Endothelial cell of umbilical vein (primary cell): ENCODE measurements at regions not wholly inside any gene's neighbourhood (a gene's known extent, or its start where the extent isn't known, plus 50 kb on each side); places are given as distances from the start of the nearest gene placed in this dataset.
A peak's percentile ranks its signal among the peaks of the same experiment; 100 is the strongest.

Experiments
- BruUV-seq: library from RNA; stranded (reverse); fragments of 400-500 nt; replicated peaks from 2 replicates; lab custom pipeline; 2021; lab: Mats Ljungman, UMichigan
- CTCF ChIA-PET: fragments of 300-600, 350-600 bp; sonication (Branson Sonifier 250); formaldehyde crosslinking; loops from one replicate; lab custom pipeline; 2021; ENCODE audit warnings: antibody characterized with exemption, inconsistent platforms; lab: Charles Lee
- POLR2A ChIA-PET: fragments of 300-600, 350-600 bp; sonication (Branson Sonifier 250); formaldehyde crosslinking; loops from one replicate; lab custom pipeline; 2021; ENCODE audit warnings: antibody characterized with exemption, inconsistent platforms; lab: Charles Lee
- DNase-seq: peaks from one replicate; pipeline ENCODE4 v3.0.0-alpha.2; 2011; ENCODE audit warnings: low read depth, low spot score
- FAIRE-seq: peaks from 2 replicates; lab custom pipeline; 2011; peaks lifted over from hg19 to GRCh38; lab: Jason Lieb, UNC
- H2AFZ ChIP-seq: 2 replicates; pipeline ENCODE4 v1.6.0; 2012; ENCODE audit warnings: low read depth, low read length, control low read depth, inconsistent platforms
- H3K27ac ChIP-seq: 2 replicates; pipeline ENCODE4 v1.5.1; 2011; ENCODE audit warnings: low read depth, mild to moderate bottlenecking, control low read depth, low read length, moderate library complexity; ENCODE audit not compliant: insufficient read depth
- H3K27me3 ChIP-seq, 2 experiments: 2 replicates each; pipeline versions ENCODE4 v1.6.0 to v1.6.1; 2011; ENCODE audit warnings: low read length in 2 of 2, mixed read lengths in 1 of 2; ENCODE audit not compliant: control insufficient read depth in 2 of 2, insufficient read depth in 2 of 2
- H3K36me3 ChIP-seq, 2 experiments: 2 replicates in 1 of 2; 3 replicates in 1 of 2; pipeline ENCODE4 v1.5.1; 2011; ENCODE audit warnings: low read length in 2 of 2, mild to moderate bottlenecking in 1 of 2, moderate library complexity in 1 of 2; ENCODE audit not compliant: control insufficient read depth in 2 of 2, insufficient read depth in 2 of 2; ENCODE audit errors: extremely low read depth in 1 of 2
- H3K4me1 ChIP-seq: 3 replicates; pipeline ENCODE4 v1.5.1; 2011; ENCODE audit warnings: mild to moderate bottlenecking, low read length; ENCODE audit not compliant: control insufficient read depth, insufficient read depth; ENCODE audit errors: extremely low read depth
- H3K4me2 ChIP-seq: 2 replicates; pipeline ENCODE4 v1.6.1; 2011; ENCODE audit warnings: low read length, control low read depth, mixed read lengths; ENCODE audit not compliant: insufficient read depth
- H3K4me3 ChIP-seq, 3 experiments: fragments of 200-600 bp in 1 of 3; sonication (generic), shearing (Covaris generic) in 1 of 3; replicated peaks in 1 of 3; 2 replicates each; pipeline ENCODE4 v1.5.1; 2011 to 2016; ENCODE audit warnings: control low read depth in 3 of 3, low read length in 3 of 3, mild to moderate bottlenecking in 2 of 3, inconsistent platforms in 1 of 3, low read depth in 1 of 3, moderate library complexity in 1 of 3; ENCODE audit not compliant: insufficient read depth in 1 of 3
- H3K79me2 ChIP-seq: 2 replicates; pipeline ENCODE4 v1.6.0; 2012; ENCODE audit warnings: low read length, inconsistent platforms; ENCODE audit not compliant: control insufficient read depth, insufficient read depth
- H3K9ac ChIP-seq: replicated peaks from 2 replicates; pipeline ENCODE3; 2011; ENCODE audit warnings: low read length, control low read depth; ENCODE audit not compliant: insufficient read depth; ENCODE audit errors: extremely low read depth
- H3K9me1 ChIP-seq: replicated peaks from 3 replicates; pipeline ENCODE4 v1.6.0; 2011; ENCODE audit warnings: mild to moderate bottlenecking, low read length; ENCODE audit not compliant: control insufficient read depth, insufficient read depth; ENCODE audit errors: extremely low read depth
- H3K9me3 ChIP-seq: replicated peaks from 2 replicates; pipeline ENCODE4 v1.5.1; 2012; ENCODE audit warnings: low read length, inconsistent platforms; ENCODE audit not compliant: control insufficient read depth, insufficient read depth
- H4K20me1 ChIP-seq: replicated peaks from 2 replicates; pipeline ENCODE3; 2011; ENCODE audit warnings: mild to moderate bottlenecking, low read length; ENCODE audit not compliant: control insufficient read depth, insufficient read depth; ENCODE audit errors: extremely low read depth
- EZH2 ChIP-seq: IDR thresholded peaks from 2 replicates; pipeline ENCODE4 v1.6.1; 2012; ENCODE audit warnings: borderline replicate concordance, low read depth, mild to moderate bottlenecking, moderate library complexity, low read length, inconsistent platforms; ENCODE audit not compliant: severe bottlenecking
- FOS ChIP-seq: IDR thresholded peaks from 2 replicates; pipeline ENCODE4 v1.6.1; 2011; ENCODE audit warnings: mild to moderate bottlenecking, low read length, moderate library complexity, borderline replicate concordance; ENCODE audit not compliant: insufficient read depth
- GATA2 ChIP-seq: IDR thresholded peaks from 2 replicates; pipeline ENCODE4 v1.7.0; 2011; ENCODE audit warnings: low read depth, mild to moderate bottlenecking, moderate library complexity, mixed read lengths, low read length; ENCODE audit not compliant: insufficient read length, insufficient read depth
- JUN ChIP-seq: IDR thresholded peaks from 2 replicates; pipeline ENCODE4 v1.6.1; 2011; ENCODE audit warnings: borderline replicate concordance, low read depth; ENCODE audit not compliant: insufficient read length, insufficient read depth
- MYC ChIP-seq: IDR thresholded peaks from one replicate; pipeline ENCODE4 v1.6.1; 2011; ENCODE audit warnings: mild to moderate bottlenecking, low read depth, low read length
- POLR2A ChIP-seq: IDR thresholded peaks from 2 replicates; pipeline ENCODE4 v1.6.1; 2012; ENCODE audit warnings: low read depth, mild to moderate bottlenecking, control low read depth, low read length
- POLR2AphosphoS5 ChIP-seq: IDR thresholded peaks from 2 replicates; pipeline ENCODE4 v1.6.1; 2012; ENCODE audit warnings: low read depth, mild to moderate bottlenecking, control low read depth, low read length, moderate library complexity; ENCODE audit not compliant: insufficient read depth
- dilution Hi-C: fragments of 300-500 bp; cut with MboI; formaldehyde crosslinking; loops from one replicate; pipeline ENCODE4 v1.15.0; 2019; ENCODE audit warnings: low sequenced_read_pairs; ENCODE audit not compliant: extremely low pct_ligation_motif_present
- intact Hi-C: fragments of 100-400 bp; cut with micrococcal nuclease; formaldehyde crosslinking; loops from one replicate; pipeline ENCODE4 v1.10.0; 2022
- TF ChIP-seq, protein P1 (sequence below): IDR thresholded peaks from 2 replicates; pipeline ENCODE4 v1.6.1; 2011; ENCODE audit not compliant: insufficient read depth, insufficient read length
- TF ChIP-seq, protein P2 (sequence below), 2 donors: IDR thresholded peaks; 1 replicate in 1 of 2; 2 replicates in 1 of 2; pipeline ENCODE4 v1.5.1; 2011; ENCODE audit warnings: low read length in 2 of 2, mild to moderate bottlenecking in 2 of 2, moderate library complexity in 2 of 2, control low read depth in 1 of 2, inconsistent platforms in 1 of 2, low read depth in 1 of 2; ENCODE audit not compliant: insufficient read depth in 1 of 2; ENCODE audit errors: extremely low read depth in 1 of 2

DNA sequence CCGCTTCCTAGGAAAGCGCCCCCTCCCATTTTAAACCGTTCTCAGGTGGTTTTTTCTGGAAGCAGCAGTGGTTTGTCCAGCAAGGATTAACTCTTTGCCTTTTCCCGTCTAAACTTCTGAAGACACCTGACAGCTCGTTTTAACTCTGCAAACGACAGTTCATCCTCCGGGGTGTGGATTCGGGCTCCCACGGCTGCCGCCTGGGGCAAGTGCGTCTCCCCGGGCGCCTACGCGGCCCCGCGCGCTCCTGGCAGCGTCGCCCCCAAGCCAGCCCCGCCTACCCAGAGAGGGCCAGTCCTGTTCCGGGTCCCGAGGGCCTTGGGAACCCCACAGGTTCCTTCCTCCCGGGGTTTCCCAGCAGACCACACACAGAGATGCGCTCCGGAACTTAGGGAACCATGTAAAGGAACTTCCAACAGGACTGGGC lies 54.4 kb downstream of the PRR18 start:
- Histone ChIP-seq H4K20me1 (no peaks in the 10 kb centered on the region), H3K9me1 (no peaks in the 10 kb centered on the region), H3K27me3 (peaks cover 19 to 30% of the 10 kb centered on the region in 2 experiments), H3K4me1 (no peaks in the 10 kb centered on the region), H3K9ac (no peak overlapping the region), H3K4me2 (no peak overlapping the region), H3K36me3 (no peaks in the 10 kb centered on the region), H2AFZ (no peak overlapping the region), H3K9me3 (no peaks in the 10 kb centered on the region), H3K27ac (no peak overlapping the region), H3K4me3 (no peak overlapping the region), H3K79me2 (no peaks in the 10 kb centered on the region)
- no peak for DNase-seq
- no peak for FAIRE-seq
- POLR2A ChIA-PET = no interaction called here
- CTCF ChIA-PET = interaction anchor here (1.5 kb wide), 1 partner anchor 23 kb away, joined by 3 read pairs; no protein-coding TSS in a partner anchor
- TF ChIP-seq POLR2A (no peak), GATA2 (no peak), POLR2AphosphoS5 (no peak), JUN (no peak), MYC (no peak), FOS (no peak), EZH2 (peak; percentile 42)
- TF ChIP-seq, protein P1, sequence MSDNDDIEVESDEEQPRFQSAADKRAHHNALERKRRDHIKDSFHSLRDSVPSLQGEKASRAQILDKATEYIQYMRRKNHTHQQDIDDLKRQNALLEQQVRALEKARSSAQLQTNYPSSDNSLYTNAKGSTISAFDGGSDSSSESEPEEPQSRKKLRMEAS = no peak
- TF ChIP-seq, protein P2, sequence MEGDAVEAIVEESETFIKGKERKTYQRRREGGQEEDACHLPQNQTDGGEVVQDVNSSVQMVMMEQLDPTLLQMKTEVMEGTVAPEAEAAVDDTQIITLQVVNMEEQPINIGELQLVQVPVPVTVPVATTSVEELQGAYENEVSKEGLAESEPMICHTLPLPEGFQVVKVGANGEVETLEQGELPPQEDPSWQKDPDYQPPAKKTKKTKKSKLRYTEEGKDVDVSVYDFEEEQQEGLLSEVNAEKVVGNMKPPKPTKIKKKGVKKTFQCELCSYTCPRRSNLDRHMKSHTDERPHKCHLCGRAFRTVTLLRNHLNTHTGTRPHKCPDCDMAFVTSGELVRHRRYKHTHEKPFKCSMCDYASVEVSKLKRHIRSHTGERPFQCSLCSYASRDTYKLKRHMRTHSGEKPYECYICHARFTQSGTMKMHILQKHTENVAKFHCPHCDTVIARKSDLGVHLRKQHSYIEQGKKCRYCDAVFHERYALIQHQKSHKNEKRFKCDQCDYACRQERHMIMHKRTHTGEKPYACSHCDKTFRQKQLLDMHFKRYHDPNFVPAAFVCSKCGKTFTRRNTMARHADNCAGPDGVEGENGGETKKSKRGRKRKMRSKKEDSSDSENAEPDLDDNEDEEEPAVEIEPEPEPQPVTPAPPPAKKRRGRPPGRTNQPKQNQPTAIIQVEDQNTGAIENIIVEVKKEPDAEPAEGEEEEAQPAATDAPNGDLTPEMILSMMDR (IDR thresholded peaks at IDR 0.05; ENCODE audit: extremely low read depth in 1 of 2, insufficient read depth in 1 of 2, low read depth in 1 of 2, low read length in 2 of 2) = no peak
- BruUV-seq = no TSS peak
- dilution Hi-C loops = no loop called here
- intact Hi-C loops = no loop called here
